HG03066 (cell line): ENCODE measurements at regions not wholly inside any gene's neighbourhood (a gene's known extent, or its start where the extent isn't known, plus 50 kb on each side); places are given as distances from the start of the nearest gene placed in this dataset.

Source experiments
- ATAC-seq: cut with Tn5 transposase; IDR thresholded peaks from one replicate; pipeline ENCODE4 v1.9.1; 2021; ENCODE audit warnings: low read depth; ENCODE audit not compliant: unreplicated experiment

DNA sequence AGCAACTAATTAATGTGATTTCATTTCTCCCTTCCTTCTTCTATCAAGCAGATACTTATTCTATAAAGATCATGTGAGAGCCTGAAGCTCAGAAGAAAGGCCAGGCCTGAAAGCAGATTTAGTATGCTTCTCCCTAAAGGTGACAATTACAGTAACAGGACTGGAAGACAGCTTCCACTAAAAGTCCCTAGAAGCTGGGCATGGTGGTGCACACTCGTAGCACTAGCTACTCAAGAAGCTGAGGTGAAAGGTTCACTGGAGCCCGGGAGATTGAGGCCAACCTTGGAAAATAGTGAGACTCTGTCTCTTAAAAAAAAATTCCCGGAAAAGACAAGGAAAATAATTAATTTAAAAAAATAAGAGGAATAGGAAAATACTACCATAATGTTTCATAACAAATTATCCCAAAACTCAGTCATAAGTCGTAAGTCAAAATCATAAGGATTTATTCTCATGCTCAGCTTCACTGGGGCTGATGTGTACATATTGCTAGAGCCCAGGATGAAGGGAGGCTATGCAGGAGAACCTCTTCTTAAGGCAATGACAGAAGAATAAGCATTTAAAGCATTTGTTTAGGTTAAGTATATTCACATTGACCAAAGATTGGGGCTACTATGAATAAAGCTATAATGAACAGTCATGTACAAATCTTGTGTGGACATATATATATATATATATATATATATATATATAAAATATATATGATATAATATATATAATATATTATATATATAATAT, 210.8 kb upstream of the SMARCA2 start:
- no peak for ATAC-seq

GRCh38 chr9:1829719-1830118, 185.4 kb upstream of the SMARCA2 start:
- ATAC-seq: no peak

DNA sequence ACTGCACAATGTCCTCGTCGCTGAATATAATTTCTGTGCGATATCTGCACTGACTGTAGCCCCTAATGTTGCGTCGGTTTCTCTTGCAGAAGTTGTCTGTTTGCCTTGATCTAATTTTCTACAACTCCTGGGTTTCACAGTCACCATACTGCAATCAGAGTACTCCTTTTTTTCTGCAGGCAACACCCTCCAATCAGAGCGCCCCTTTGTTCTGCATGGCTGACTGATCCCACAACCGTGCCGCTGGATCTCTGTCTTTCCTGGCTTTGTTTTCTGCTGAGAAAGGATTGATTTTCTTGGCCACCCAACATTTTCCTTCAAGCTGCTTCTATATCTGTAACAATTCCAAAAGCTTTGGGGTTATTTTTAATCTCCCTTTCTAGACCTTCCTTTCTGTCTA, 182.2 kb upstream of the SMARCA2 start:
- no peak for ATAC-seq

DNA sequence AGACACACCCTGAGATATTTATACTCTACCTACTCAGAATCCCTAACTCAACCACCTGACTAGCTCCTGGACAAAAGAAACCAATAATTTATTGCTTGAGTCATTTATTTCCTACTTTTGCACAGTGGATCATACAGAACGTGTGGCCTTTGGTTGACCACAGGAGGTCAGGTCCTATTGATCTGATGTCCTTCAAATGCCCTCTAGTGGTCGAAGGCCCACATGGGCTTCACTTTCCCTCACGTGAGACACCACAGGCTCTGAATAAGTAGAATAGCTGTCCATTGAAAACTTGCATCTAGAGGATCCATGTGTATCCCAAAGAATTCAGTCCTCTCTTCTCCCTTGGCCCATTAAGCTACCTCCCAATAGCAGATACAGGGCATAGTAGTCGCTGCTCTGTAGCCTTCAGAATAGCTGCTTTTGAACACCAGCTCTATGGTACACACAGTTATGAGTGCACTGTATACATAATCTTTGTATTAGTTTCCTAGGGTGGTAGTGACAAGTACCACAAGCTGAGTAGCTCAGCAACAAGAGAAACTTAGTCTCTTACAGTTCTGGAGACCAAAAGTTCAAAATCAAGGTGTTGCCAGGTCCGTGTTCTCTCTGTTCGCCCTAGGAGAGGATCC, 177.6 kb upstream of the SMARCA2 start:
- ATAC-seq: no peak

- no peak for ATAC-seq
These were observed 175.2 kb upstream of the SMARCA2 start for GRCh38 chr9:1839909-1840308.

DNA sequence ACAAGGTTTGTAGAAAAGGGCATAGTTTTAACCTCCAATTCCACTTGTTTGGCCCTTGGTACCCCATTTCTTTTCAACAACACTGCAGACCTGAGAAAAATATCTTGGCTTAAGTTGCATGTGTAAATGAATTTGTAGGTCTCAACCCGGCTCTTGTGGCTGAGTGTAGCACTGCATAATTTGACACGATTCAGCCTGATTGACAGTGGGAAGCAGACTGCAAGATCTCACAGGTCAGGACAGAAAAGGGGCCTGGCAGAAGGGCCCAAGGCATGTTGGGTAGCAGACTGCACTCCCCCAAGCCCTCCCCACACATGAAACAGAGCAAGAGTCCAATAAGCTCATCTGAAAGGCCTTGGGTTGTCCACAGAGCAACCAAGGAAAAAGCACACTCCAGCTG, 169.7 kb upstream of the SMARCA2 start:
- ATAC-seq: no peak

GRCh38 chr9:1855726-1856125, 159.4 kb upstream of the SMARCA2 start:
- no peak for ATAC-seq

DNA sequence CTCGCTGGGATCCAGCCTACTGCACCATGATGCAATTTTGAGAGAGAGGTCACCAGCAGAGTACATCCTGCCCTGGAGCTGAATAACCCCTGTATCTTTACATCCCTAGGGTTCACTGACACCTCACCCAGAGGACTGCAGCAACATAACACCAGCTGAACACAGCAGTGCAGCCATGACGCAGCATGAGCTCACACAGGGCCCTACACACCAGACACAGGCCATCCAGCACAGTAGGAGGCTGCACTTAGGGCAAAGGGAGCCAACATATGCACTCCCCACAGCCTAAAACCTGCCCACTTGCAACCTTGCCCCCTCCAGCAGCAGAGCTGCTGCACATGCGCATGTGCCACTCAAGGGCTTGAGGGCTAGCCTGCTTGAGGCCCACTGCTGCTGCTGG, 157.3 kb upstream of the SMARCA2 start:
- no peak for ATAC-seq

DNA sequence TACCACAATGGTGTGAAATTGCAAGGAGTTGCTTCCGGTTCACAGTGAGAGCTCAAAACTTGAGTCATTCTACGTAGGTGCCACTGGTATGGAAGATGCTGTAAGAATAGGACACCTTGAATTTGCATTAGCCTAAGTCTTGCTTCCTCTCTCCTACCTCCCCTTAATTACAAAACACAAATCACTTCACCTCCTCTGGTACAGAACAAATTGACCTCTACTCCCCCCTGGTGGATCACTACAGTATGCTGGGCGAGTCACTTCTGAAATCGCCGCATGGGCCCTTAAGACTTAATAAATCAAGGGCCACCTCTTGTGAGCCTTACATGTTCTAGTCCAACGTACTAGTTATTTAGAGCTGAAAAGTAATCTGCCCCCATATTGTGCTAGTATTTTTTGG, 145.3 kb upstream of the SMARCA2 start:
- ATAC-seq: peak; percentile 72

GRCh38 chr9:1870915-1871314, 144.2 kb upstream of the SMARCA2 start:
- ATAC-seq: no peak

DNA sequence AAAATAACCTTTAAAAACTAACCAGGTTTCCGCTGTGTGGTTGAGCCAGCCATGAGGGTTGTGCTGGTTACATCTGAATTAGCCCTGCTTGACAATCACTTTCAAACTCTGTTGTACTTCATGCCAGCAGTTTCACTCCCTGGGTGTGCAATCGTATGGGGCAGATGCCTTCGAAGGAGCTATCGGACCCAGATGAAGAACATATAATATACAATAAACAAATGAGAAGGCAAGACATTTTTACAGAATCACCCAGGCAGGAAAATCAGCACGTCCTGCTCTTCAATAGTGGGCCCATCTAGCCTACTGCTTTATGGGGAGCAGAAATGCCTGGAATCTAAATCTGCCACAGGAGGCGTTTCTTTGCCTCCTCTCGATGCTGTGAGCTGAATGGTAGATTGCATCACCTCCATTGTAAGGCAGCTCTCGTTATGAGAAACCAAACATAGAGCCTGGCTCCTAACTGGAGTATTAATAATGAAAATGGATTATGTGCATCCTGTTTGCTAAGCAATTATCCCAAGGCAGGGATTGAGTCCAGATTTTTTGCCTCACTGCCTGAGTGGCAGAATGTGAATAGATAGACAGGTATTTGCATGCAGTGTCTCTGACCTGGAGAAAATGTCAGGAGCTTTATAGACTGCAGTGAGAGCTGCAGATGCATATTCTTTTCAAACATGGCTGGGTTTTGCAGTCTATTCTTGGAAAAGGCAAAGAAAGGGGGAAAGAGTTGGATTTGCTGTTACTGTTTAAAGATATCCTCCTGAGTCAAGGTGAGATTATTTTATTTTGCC, 143.3 kb upstream of the SMARCA2 start:
- ATAC-seq: no peak

- ATAC-seq: no peak
These were observed 139.8 kb upstream of the SMARCA2 start for GRCh38 chr9:1875251-1875851.

GRCh38 chr9:1875921-1876448, 139.2 kb upstream of the SMARCA2 start:
- peak; percentile 70 for ATAC-seq

- no peak for ATAC-seq
These were observed 138.2 kb upstream of the SMARCA2 start for GRCh38 chr9:1876891-1877496.

DNA sequence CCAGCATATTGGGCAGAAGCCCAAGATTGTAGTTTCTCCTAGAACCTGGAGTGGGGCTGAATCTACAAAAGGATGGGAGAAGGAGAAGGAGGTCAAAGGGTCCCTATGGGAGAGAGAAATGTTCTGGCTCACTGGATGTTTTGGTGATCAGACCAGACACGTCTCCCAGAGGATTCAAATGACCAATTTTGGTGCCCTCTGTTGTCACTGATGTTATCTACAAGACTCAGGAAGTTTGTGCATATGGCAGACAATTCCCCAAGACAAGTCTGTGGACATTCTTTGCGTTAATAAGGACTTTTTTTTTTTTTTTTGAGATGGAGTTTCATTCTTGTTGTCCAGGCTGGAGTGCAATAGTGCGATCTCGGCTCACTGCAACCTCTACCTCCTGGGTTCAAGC, 137.2 kb upstream of the SMARCA2 start:
- ATAC-seq: no peak

GRCh38 chr9:1878811-1879210, 136.3 kb upstream of the SMARCA2 start:
- ATAC-seq: no peak

- no peak for ATAC-seq
These were observed 135.6 kb upstream of the SMARCA2 start for GRCh38 chr9:1879501-1879900.

DNA sequence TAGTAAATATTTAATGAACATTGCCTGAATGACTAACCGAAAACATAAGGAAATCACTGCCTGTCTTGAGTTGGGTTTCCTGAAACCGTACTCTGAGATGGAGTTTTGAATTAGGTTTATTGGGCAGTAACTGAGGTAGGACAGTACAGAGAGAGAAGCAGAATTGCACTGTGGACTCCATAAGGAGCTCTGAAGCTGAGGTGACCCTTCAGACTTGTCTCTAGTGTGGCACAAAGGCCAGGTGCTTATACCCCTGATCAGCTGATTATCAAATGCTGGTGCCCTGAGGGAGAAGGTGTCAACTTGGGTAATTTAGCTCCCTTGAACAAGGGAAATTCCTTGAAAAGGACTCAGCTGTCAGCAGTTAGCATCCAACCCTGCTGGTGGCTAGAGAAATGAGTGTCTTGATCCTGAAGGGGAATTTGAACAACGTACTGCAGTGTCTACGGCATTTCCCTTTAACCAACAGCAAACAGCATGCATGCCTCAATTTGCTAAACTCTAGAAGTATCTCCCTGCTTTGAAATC, 135.0 kb upstream of the SMARCA2 start:
- no peak for ATAC-seq

DNA sequence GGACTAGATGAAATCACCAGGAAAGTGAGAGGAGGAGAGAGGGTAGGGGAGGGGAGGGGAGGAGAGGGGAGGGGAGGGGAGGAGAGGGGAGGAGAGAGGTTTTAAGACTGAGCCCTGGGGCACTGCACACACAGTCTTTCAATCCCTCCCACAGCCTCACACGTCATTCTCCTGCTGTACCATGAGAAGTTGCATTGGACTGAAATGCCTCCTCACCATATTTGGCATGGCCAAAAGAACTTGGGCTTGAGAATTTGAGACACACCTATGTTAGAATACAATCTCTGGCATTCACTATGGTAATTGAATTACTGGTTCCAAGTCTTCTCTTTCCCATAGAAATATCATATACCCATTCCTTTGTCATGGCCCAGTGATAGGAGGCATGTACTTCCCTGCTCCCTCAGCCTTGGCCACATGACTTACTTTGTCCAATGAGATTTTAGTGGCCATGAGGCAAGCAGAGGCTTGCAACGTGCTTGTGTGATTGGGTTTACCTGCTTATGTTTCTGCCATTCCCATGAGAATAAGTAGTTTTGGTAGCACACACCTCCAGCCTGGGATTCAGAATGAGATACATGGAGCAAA, 133.3 kb upstream of the SMARCA2 start:
- ATAC-seq: no peak
